ENCODE measurements at regions not wholly inside any gene's neighbourhood (a gene's known extent, or its start where the extent isn't known, plus 50 kb on each side); places are given as distances from the start of the nearest gene placed in this dataset.

GRCh38 chr6:156161471-156161870, 615.7 kb upstream of the ARID1B start:
- no peak for TF ChIP-seq POLR2A (IDR thresholded peaks at IDR 0.05; ENCODE audit: low read length)
- TF ChIP-seq GATA1 (IDR thresholded peaks at IDR 0.05; ENCODE audit: low read depth, low read length), result no peak
